GM23338 (cell line): ENCODE measurements at regions not wholly inside any gene's neighbourhood (a gene's known extent, or its start where the extent isn't known, plus 50 kb on each side); places are given as distances from the start of the nearest gene placed in this dataset.

Experiments
- ATAC-seq: fragments of 200-7000 bp; cut with Tn5 transposase; 3 replicates; pipeline ENCODE4 v1.9.1; 2020
- DNase-seq: peaks from one replicate; pipeline ENCODE4 v3.0.0-alpha.2; 2015; ENCODE audit warnings: low spot score
- H2AFZ ChIP-seq: fragments of 200-600 bp; sonication (generic); 2 replicates; pipeline ENCODE4 v1.8.0; 2016; ENCODE audit warnings: antibody characterized with exemption, mild to moderate bottlenecking, moderate library complexity
- H3F3A ChIP-seq: fragments of 200-600 bp; sonication (generic); replicated peaks from 2 replicates; pipeline ENCODE4 v1.8.0; 2017; ENCODE audit warnings: antibody characterized with exemption, mixed run types, low read depth
- H3K27ac ChIP-seq: fragments of 200-600 bp; sonication (generic); 2 replicates; pipeline ENCODE4 v1.6.1; 2016; ENCODE audit warnings: low read depth
- H3K27me3 ChIP-seq: fragments of 200-600 bp; sonication (generic); 2 replicates; pipeline ENCODE4 v1.8.0; 2016; ENCODE audit warnings: mild to moderate bottlenecking, mixed run types, moderate library complexity; ENCODE audit not compliant: insufficient read depth
- H3K36me3 ChIP-seq: fragments of 200-600 bp; sonication (generic); 2 replicates; pipeline ENCODE4 v1.8.0; 2016; ENCODE audit warnings: mild to moderate bottlenecking; ENCODE audit not compliant: insufficient read depth
- H3K4me1 ChIP-seq: fragments of 200-600 bp; sonication (generic); 2 replicates; pipeline ENCODE4 v1.8.0; 2016; ENCODE audit warnings: mild to moderate bottlenecking, moderate library complexity; ENCODE audit not compliant: insufficient read depth
- H3K4me2 ChIP-seq: fragments of 200-600 bp; sonication (generic); 2 replicates; pipeline ENCODE4 v1.7.1; 2017; ENCODE audit warnings: mixed run types
- H3K4me3 ChIP-seq: fragments of 200-600 bp; sonication (generic); 2 replicates; pipeline ENCODE4 v1.6.1; 2016; ENCODE audit warnings: mixed run types
- H3K79me2 ChIP-seq: fragments of 200-600 bp; sonication (generic); replicated peaks from 2 replicates; pipeline ENCODE4 v1.8.0; 2017; ENCODE audit warnings: mild to moderate bottlenecking; ENCODE audit not compliant: insufficient read depth
- H3K9me2 ChIP-seq: fragments of 200-600 bp; sonication (generic); 2 replicates; pipeline ENCODE4 v1.8.0; 2017; ENCODE audit not compliant: insufficient read depth
- H4K20me1 ChIP-seq: fragments of 200-600 bp; sonication (generic); replicated peaks from 2 replicates; pipeline ENCODE4 v1.8.0; 2017; ENCODE audit warnings: mild to moderate bottlenecking; ENCODE audit not compliant: insufficient read depth
- H3K27ac Mint-ChIP-seq: 2 replicates; pipeline ENCODE4 v1.8.0; 2020; ENCODE audit warnings: inconsistent platforms, mild to moderate bottlenecking, moderate library complexity, mixed read lengths
- H3K27me3 Mint-ChIP-seq: 3 replicates; pipeline ENCODE4 v1.8.0; 2022; ENCODE audit warnings: low read depth, mild to moderate bottlenecking, moderate library complexity, mixed read lengths, inconsistent platforms; ENCODE audit not compliant: insufficient read depth, poor library complexity
- H3K36me3 Mint-ChIP-seq: 3 replicates; pipeline ENCODE4 v1.8.0; 2021; ENCODE audit warnings: low read depth, mild to moderate bottlenecking, inconsistent platforms, moderate library complexity, mixed read lengths
- H3K4me1 Mint-ChIP-seq: 3 replicates; pipeline ENCODE4 v1.8.0; 2020; ENCODE audit warnings: mild to moderate bottlenecking, inconsistent platforms, mixed read lengths
- H3K4me3 Mint-ChIP-seq: 3 replicates; pipeline ENCODE4 v1.8.0; 2021; ENCODE audit warnings: moderate library complexity, mild to moderate bottlenecking, inconsistent platforms, mixed read lengths
- H3K9me3 Mint-ChIP-seq: 3 replicates; pipeline ENCODE4 v1.8.0; 2020; ENCODE audit warnings: moderate library complexity, mild to moderate bottlenecking, inconsistent platforms, mixed read lengths
- CREB1 ChIP-seq: fragments of 250-450 bp; sonication (Bioruptor Pico); IDR thresholded peaks from 2 replicates; pipeline ENCODE4 v1.5.0; 2020; ENCODE audit warnings: low read depth, mild to moderate bottlenecking, moderate library complexity
- EZH2 ChIP-seq: fragments of 200-600 bp; sonication (generic); IDR thresholded peaks from one replicate; pipeline ENCODE4 v1.8.0; 2017; ENCODE audit warnings: antibody characterized with exemption, mild to moderate bottlenecking, low read depth; ENCODE audit not compliant: unreplicated experiment
- EZH2phosphoT487 ChIP-seq: fragments of 200-600 bp; sonication (generic); IDR thresholded peaks from one replicate; pipeline ENCODE4 v1.8.1; 2018; ENCODE audit warnings: antibody characterized with exemption; ENCODE audit not compliant: unreplicated experiment
- JUNB ChIP-seq: IDR thresholded peaks from one replicate; pipeline ENCODE4 v1.6.1; 2016; ENCODE audit warnings: antibody characterized with exemption; ENCODE audit not compliant: unreplicated experiment
- NANOG ChIP-seq: IDR thresholded peaks from 2 replicates; pipeline ENCODE4 v1.6.1; 2016; ENCODE audit warnings: antibody characterized with exemption, borderline replicate concordance
- POLR2AphosphoS5 ChIP-seq: IDR thresholded peaks from 2 replicates; pipeline ENCODE4 v1.6.1; 2016; ENCODE audit warnings: antibody characterized with exemption, low read depth
- STAT1 ChIP-seq: IDR thresholded peaks from one replicate; pipeline ENCODE4 v1.6.1; 2016; ENCODE audit warnings: antibody characterized with exemption; ENCODE audit not compliant: unreplicated experiment
- ZNF114 ChIP-seq: fragments of 250-450 bp; sonication (Bioruptor Pico); IDR thresholded peaks from 2 replicates; pipeline ENCODE4 v1.5.0; 2020; ENCODE audit warnings: mild to moderate bottlenecking, moderate library complexity
- ZNF331 ChIP-seq: fragments of 250-450 bp; sonication (Bioruptor Pico); IDR thresholded peaks from 2 replicates; pipeline ENCODE4 v1.5.0; 2020; ENCODE audit warnings: low read depth, mild to moderate bottlenecking, moderate library complexity
- ZNF462 ChIP-seq: fragments of 250-450 bp; sonication (Bioruptor Pico); IDR thresholded peaks from 2 replicates; pipeline ENCODE4 v1.5.0; 2020; ENCODE audit warnings: mild to moderate bottlenecking, moderate library complexity
- TF ChIP-seq, protein P1 (sequence below): IDR thresholded peaks from one replicate; pipeline ENCODE4 v1.6.1; 2018; ENCODE audit warnings: antibody characterized with exemption; ENCODE audit not compliant: unreplicated experiment
- TF ChIP-seq, protein P2 (sequence below), 2 experiments: fragments of 200-600 bp in 1 of 2; sonication (generic) in 1 of 2; conservative IDR thresholded peaks; 2 replicates each; pipeline versions ENCODE4 v1.5.1 to v1.6.1; 2016 to 2017; ENCODE audit warnings: antibody characterized with exemption in 2 of 2, low read depth in 2 of 2, mild to moderate bottlenecking in 2 of 2, moderate library complexity in 1 of 2
- TF ChIP-seq, protein P3 (sequence below): IDR thresholded peaks from 2 replicates; pipeline ENCODE4 v1.6.1; 2016; ENCODE audit warnings: antibody characterized with exemption

- peaks cover 3% of the 10 kb centered on the region; the same call in 2 of the 3 replicates for H3K4me1 Mint-ChIP-seq
- TF ChIP-seq EZH2 (no peak), ZNF331 (CRISPR knock-in tag) (no peak), JUNB (no peak), STAT1 (no peak), CREB1 (CRISPR knock-in tag) (no peak), EZH2phosphoT487 (no peak), ZNF462 (CRISPR knock-in tag) (no peak), POLR2AphosphoS5 (no peak), NANOG (no peak), ZNF114 (CRISPR knock-in tag) (no peak)
- TF ChIP-seq, protein P1, sequence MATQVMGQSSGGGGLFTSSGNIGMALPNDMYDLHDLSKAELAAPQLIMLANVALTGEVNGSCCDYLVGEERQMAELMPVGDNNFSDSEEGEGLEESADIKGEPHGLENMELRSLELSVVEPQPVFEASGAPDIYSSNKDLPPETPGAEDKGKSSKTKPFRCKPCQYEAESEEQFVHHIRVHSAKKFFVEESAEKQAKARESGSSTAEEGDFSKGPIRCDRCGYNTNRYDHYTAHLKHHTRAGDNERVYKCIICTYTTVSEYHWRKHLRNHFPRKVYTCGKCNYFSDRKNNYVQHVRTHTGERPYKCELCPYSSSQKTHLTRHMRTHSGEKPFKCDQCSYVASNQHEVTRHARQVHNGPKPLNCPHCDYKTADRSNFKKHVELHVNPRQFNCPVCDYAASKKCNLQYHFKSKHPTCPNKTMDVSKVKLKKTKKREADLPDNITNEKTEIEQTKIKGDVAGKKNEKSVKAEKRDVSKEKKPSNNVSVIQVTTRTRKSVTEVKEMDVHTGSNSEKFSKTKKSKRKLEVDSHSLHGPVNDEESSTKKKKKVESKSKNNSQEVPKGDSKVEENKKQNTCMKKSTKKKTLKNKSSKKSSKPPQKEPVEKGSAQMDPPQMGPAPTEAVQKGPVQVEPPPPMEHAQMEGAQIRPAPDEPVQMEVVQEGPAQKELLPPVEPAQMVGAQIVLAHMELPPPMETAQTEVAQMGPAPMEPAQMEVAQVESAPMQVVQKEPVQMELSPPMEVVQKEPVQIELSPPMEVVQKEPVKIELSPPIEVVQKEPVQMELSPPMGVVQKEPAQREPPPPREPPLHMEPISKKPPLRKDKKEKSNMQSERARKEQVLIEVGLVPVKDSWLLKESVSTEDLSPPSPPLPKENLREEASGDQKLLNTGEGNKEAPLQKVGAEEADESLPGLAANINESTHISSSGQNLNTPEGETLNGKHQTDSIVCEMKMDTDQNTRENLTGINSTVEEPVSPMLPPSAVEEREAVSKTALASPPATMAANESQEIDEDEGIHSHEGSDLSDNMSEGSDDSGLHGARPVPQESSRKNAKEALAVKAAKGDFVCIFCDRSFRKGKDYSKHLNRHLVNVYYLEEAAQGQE, result no peak
- TF ChIP-seq, protein P2, sequence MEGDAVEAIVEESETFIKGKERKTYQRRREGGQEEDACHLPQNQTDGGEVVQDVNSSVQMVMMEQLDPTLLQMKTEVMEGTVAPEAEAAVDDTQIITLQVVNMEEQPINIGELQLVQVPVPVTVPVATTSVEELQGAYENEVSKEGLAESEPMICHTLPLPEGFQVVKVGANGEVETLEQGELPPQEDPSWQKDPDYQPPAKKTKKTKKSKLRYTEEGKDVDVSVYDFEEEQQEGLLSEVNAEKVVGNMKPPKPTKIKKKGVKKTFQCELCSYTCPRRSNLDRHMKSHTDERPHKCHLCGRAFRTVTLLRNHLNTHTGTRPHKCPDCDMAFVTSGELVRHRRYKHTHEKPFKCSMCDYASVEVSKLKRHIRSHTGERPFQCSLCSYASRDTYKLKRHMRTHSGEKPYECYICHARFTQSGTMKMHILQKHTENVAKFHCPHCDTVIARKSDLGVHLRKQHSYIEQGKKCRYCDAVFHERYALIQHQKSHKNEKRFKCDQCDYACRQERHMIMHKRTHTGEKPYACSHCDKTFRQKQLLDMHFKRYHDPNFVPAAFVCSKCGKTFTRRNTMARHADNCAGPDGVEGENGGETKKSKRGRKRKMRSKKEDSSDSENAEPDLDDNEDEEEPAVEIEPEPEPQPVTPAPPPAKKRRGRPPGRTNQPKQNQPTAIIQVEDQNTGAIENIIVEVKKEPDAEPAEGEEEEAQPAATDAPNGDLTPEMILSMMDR (conservative IDR thresholded peaks at IDR 0.05; ENCODE audit: low read depth in 2 of 2), result no peak
- TF ChIP-seq, protein P3, sequence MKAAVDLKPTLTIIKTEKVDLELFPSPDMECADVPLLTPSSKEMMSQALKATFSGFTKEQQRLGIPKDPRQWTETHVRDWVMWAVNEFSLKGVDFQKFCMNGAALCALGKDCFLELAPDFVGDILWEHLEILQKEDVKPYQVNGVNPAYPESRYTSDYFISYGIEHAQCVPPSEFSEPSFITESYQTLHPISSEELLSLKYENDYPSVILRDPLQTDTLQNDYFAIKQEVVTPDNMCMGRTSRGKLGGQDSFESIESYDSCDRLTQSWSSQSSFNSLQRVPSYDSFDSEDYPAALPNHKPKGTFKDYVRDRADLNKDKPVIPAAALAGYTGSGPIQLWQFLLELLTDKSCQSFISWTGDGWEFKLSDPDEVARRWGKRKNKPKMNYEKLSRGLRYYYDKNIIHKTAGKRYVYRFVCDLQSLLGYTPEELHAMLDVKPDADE, result no peak
These were observed 78.7 kb downstream of the SLC25A46 start for GRCh38 chr5:110817459-110817858.

More at GRCh38 chr5:110817459-110817858, 78.7 kb downstream of the SLC25A46 start:
- H3F3A ChIP-seq, result no peaks in the 10 kb centered on the region
- no peaks in the 10 kb centered on the region for H3K27me3 ChIP-seq
- no peak overlapping the region for H3K4me3 Mint-ChIP-seq
- no peaks in the 10 kb centered on the region for H3K36me3 ChIP-seq
- no peaks in the 10 kb centered on the region for H3K9me2 ChIP-seq
- peak overlapping the region; percentile 48; the same call in 1 of the 2 replicates for H2AFZ ChIP-seq
- H3K27ac ChIP-seq, result no peak overlapping the region
- H3K4me3 ChIP-seq, result no peak overlapping the region
- no peaks in the 10 kb centered on the region for H4K20me1 ChIP-seq
- no peak overlapping the region for H3K4me2 ChIP-seq
- H3K9me3 Mint-ChIP-seq, result no peaks in the 10 kb centered on the region
- H3K27me3 Mint-ChIP-seq, result peaks cover 3% of the 10 kb centered on the region
- no peaks in the 10 kb centered on the region for H3K36me3 Mint-ChIP-seq
- H3K79me2 ChIP-seq, result no peaks in the 10 kb centered on the region
- ATAC-seq, result no peak
- no peak for DNase-seq
- H3K4me1 ChIP-seq, result peaks cover 4% of the 10 kb centered on the region; the same call in 1 of the 2 replicates
- no peak overlapping the region for H3K27ac Mint-ChIP-seq
